ENCODE measurements at regions not wholly inside any gene's neighbourhood (a gene's known extent, or its start where the extent isn't known, plus 50 kb on each side); places are given as distances from the start of the nearest gene placed in this dataset.

- no peak for TF ChIP-seq POLR2A (IDR thresholded peaks at IDR 0.05)
- no peak for TF ChIP-seq CTCF (IDR thresholded peaks at IDR 0.05 in 8 of 11, conservative IDR thresholded peaks at IDR 0.05 in 3 of 11)
- TF ChIP-seq POLR2AphosphoS5 (IDR thresholded peaks at IDR 0.05) = no peak
Observed at GRCh38 chr22:19630614-19631013, 83.7 kb upstream of the SEPTIN5 start.
